Fibroblast of pulmonary artery (primary cell): ENCODE measurements at regions not wholly inside any gene's neighbourhood (a gene's known extent, or its start where the extent isn't known, plus 50 kb on each side); places are given as distances from the start of the nearest gene placed in this dataset.
"Not testable (repeated sequence)": the region's sequence is repeated elsewhere in the genome, so short reads cannot be mapped to it uniquely, and the experiment has no call there.

Experiments used
- DNase-seq: peaks from one replicate; pipeline ENCODE4 v3.0.0-alpha.2; 2010; ENCODE audit warnings: low read depth
- H3K4me3 ChIP-seq: replicated peaks from 2 replicates; pipeline ENCODE4 v1.5.1; 2011; ENCODE audit warnings: low read depth, mild to moderate bottlenecking, control low read depth, low read length, moderate library complexity
- TF ChIP-seq, protein P1 (sequence below): IDR thresholded peaks from 2 replicates; pipeline ENCODE4 v1.5.1; 2011; ENCODE audit warnings: mild to moderate bottlenecking, control low read depth, low read length, inconsistent platforms; ENCODE audit errors: missing control alignments

GRCh38 chr3:81841540-81841939 lies 80.1 kb upstream of the GBE1 start:
- TF ChIP-seq, protein P1, sequence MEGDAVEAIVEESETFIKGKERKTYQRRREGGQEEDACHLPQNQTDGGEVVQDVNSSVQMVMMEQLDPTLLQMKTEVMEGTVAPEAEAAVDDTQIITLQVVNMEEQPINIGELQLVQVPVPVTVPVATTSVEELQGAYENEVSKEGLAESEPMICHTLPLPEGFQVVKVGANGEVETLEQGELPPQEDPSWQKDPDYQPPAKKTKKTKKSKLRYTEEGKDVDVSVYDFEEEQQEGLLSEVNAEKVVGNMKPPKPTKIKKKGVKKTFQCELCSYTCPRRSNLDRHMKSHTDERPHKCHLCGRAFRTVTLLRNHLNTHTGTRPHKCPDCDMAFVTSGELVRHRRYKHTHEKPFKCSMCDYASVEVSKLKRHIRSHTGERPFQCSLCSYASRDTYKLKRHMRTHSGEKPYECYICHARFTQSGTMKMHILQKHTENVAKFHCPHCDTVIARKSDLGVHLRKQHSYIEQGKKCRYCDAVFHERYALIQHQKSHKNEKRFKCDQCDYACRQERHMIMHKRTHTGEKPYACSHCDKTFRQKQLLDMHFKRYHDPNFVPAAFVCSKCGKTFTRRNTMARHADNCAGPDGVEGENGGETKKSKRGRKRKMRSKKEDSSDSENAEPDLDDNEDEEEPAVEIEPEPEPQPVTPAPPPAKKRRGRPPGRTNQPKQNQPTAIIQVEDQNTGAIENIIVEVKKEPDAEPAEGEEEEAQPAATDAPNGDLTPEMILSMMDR = no peak
- no peak overlapping the region for H3K4me3 ChIP-seq
- no peak for DNase-seq

DNA sequence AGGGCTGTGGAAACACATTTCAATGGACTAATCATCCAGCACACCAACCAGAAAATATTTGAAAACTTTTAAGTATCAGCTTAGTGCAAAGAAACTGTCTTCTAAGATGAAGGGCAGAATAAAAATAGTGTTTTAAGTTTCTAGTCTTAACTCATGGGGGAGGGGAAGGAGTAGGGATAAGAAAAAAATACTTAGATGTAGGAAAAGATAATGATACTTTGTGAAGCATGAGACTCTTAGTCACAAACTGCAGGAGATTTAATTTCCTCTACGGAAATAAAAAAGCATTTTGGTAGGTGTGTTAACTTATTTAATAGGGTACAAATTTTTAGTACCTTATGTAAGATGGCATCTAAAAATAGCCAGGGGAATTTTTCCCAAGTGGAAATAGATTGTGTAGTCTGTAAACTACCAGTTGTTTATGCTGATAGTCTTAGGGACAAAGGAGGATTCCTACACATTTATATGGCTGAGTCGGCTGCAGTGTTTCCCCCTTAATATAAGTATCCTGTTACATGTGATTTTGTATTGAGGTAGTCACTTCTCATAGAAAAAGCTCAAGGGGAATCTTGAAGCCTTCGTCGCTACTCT lies 78.2 kb upstream of the GBE1 start:
- no peak overlapping the region for H3K4me3 ChIP-seq
- TF ChIP-seq, protein P1 = no peak
- DNase-seq = no peak

DNA sequence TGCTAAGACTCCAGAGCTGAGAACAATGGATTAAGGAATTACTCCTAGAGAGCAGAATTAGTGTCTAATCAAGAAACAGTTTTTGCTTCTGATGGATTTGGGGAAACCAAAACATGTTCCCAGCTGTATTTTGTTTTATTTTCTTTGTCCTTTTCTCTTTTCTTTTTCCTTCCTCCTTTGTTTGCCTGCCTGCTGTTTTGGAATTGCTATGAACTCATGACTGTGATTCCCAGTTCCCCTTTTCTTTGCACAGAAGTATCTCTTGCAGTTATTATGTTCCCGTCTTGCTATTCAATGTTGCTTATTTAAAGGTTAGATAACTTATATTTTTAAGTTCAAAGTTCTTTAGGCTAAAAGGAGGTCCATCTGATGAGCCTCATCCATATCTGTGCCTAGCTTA lies 77.0 kb upstream of the GBE1 start:
- no peak for DNase-seq
- TF ChIP-seq, protein P1 = no peak
- no peak overlapping the region for H3K4me3 ChIP-seq

DNA sequence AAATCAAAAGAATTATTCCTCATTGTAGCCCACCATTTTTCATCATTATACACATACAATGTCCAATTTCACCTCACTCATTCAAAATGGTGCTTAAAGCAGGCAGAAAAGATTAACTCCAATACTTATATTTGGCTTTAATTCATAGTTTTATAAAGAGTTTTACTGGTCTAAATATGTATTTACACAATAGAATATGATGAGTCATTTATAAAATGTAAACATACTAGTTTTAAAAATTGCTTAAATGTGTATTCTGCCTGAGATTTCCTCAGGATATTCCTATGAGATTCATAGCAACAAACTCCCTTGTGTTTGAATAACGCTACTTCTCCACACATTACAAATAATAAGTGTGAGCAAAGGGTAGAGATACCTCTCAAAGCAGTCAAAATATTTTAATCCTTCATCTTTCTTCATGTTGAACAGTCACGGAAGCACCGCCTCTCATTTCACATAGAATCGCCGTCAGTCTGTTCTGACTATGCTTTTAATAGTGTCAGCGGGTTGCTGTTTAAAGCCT lies 75.7 kb upstream of the GBE1 start:
- DNase-seq = no peak
- TF ChIP-seq, protein P1 = no peak
- no peak overlapping the region for H3K4me3 ChIP-seq

GRCh38 chr3:81829937-81830336 lies 68.5 kb upstream of the GBE1 start:
- no peak for DNase-seq
- no peak overlapping the region for H3K4me3 ChIP-seq
- TF ChIP-seq, protein P1 = no peak

DNA sequence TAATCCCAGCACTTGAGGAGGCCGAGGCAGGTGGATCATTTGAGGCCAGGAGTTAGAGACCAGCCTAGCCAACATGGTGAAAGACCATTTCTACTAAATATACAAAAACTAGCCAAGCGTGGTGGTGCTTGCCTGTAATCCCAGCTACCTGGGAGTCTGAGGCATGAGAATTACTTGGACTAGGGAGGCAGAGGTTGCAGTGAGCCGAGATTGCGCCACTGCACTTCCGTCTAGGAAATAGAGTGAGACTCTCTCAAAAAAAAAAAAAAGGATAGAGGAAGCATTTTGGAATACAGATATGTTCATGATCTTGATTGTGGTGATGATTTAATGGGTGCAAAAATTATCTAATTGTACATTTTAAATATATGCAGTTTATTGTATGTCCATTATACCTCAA lies 67.8 kb upstream of the GBE1 start:
- H3K4me3 ChIP-seq, DNase-seq: not testable (repeated sequence)

GRCh38 chr3:81823882-81824395 lies 62.5 kb upstream of the GBE1 start:
- H3K4me3 ChIP-seq = no peak overlapping the region
- no peak for DNase-seq
- TF ChIP-seq, protein P1 = no peak
